Cardiac fibroblast (primary cell): ENCODE measurements at regions not wholly inside any gene's neighbourhood (a gene's known extent, or its start where the extent isn't known, plus 50 kb on each side); places are given as distances from the start of the nearest gene placed in this dataset.

Experiments
- DNase-seq, 2 donors: peaks; one replicate each; pipeline versions ENCODE4 v3.0.0 to v3.0.0-alpha.2; 2010; ENCODE audit warnings: low read depth in 2 of 2
- H3K4me3 ChIP-seq, 2 donors: replicated peaks in 1 of 2; 1 replicate in 1 of 2; 2 replicates in 1 of 2; pipeline ENCODE4 v1.5.1; 2011; ENCODE audit warnings: low read depth in 2 of 2, low read length in 2 of 2, mild to moderate bottlenecking in 2 of 2, moderate library complexity in 1 of 2
- TF ChIP-seq, protein P1 (sequence below): IDR thresholded peaks from one replicate; pipeline ENCODE4 v1.5.1; 2011; ENCODE audit warnings: low read depth, mild to moderate bottlenecking, low read length, inconsistent platforms

DNA sequence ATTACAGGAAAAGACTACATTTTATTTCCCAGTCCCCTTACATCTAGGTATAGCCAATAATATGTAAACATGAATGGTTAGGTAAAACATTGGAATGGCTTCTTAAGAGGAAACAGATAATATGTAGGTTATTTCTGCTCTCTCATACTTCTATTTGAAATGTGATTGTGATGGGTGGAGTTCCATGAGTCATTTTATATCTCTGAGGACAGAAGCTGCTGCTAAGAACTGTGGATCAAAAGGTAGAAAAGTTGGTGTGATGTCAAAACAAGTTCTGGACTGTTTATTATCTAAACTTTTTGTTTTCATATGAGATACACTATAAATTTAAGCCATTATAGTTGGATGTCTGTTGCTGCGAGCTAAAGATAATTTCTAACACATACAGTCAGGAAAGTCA is 799.4 kb upstream of the TENM4 start:
- no peak for DNase-seq
- TF ChIP-seq, protein P1, sequence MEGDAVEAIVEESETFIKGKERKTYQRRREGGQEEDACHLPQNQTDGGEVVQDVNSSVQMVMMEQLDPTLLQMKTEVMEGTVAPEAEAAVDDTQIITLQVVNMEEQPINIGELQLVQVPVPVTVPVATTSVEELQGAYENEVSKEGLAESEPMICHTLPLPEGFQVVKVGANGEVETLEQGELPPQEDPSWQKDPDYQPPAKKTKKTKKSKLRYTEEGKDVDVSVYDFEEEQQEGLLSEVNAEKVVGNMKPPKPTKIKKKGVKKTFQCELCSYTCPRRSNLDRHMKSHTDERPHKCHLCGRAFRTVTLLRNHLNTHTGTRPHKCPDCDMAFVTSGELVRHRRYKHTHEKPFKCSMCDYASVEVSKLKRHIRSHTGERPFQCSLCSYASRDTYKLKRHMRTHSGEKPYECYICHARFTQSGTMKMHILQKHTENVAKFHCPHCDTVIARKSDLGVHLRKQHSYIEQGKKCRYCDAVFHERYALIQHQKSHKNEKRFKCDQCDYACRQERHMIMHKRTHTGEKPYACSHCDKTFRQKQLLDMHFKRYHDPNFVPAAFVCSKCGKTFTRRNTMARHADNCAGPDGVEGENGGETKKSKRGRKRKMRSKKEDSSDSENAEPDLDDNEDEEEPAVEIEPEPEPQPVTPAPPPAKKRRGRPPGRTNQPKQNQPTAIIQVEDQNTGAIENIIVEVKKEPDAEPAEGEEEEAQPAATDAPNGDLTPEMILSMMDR, result no peak
- no peak overlapping the region for H3K4me3 ChIP-seq

DNA sequence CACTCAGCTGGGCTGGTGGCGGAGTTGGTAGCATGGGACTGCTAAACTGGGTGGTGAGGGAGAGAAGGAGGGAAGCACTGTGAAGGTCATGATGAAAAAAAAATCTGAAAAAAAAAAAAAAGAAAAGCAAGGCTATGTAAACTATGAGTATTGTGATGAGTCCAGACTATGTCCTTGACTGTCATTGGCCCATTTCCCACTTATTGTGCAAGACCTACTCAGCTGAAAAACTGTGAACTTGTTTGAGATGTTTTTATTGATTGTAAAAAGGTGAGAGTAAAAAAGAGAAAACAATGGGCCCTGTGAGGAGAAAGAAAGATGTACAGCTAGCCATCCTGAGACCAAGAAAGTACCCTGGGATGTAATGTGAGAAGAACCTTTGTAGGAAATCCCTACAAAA is 798.4 kb upstream of the TENM4 start:
- no peak overlapping the region for H3K4me3 ChIP-seq
- TF ChIP-seq, protein P1, result no peak
- DNase-seq, result peak in 1 of 2 donors; percentile 16

DNA sequence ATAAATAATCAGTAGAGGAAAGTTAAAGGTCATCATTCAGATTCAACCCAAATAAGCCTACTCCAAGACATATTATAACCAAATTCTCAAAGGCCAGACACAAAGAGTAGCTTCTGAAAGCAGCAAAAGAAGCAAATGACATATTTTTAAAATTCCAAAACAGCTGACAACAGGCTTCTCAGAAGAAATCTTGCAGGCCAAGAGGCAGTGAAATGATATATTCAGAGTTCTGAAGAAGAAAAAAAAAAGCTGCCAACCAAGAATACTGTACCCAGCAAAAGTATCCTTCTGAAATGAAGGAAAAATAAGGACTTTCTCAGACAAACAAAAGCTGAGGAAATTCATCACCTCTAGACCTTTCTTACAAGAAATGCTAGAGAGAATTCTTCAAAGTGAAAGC is 787.1 kb upstream of the TENM4 start:
- TF ChIP-seq, protein P1, result no peak
- H3K4me3 ChIP-seq, result no peak overlapping the region
- no peak for DNase-seq

DNA sequence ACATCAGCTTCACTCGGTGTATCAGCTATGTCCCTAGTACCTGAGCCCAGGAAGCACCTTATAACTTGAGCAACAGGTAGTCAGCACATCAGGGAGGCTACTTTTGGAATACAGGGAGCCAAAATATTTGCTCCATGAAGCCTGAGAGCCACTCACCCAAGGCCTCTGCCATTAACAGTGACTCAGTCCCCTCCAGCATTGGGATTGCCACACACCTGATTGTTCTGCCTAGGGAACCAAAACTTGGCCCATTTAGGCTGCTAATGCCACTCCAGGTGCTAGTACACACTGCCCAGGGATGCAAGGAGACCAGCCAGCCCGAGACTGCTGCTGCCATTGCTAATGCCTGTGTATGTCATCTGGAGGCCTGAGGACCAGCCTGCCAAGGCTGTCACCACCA is 773.6 kb upstream of the TENM4 start:
- no peak for DNase-seq
- TF ChIP-seq, protein P1, result no peak
- H3K4me3 ChIP-seq, result no peak overlapping the region

DNA sequence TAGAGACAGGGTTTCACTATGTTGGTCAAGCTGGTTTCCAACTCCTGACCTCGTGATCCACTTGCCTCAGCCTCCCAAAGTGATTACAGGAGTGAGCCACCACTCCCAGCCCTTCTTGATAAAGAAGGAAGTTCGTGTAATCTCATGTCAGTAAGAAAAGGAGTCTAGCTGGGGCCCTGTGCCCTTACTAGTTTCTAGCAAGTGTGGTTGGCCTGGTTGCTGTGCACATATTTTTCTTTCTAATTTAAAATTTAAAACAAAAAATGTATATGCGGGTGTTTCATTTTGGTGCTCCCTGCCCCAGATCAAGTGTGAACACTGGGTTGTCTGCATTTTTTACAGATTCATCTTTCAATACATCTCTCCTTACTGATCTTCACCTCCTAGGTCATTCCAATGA is 770.8 kb upstream of the TENM4 start:
- TF ChIP-seq, protein P1, result no peak
- DNase-seq, result no peak
- H3K4me3 ChIP-seq, result no peak overlapping the region

DNA sequence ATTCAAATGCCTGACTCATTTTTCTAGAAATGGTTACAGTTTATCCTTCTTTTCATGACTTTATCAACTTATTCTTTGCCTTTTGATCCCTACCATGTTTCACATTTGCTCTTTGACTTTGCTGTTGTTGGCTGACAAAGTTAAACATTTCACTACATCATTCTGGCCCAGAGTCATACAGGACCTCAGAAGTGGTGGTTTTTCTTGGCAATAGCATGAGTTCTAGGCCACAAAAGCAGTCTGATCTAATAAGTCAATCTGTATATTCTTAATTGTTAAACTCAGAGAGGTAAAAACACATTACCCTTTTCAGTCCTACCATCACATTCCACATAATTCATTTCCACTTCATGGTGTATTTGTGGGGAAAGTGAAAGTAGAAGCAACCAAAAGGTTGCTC is 763.2 kb upstream of the TENM4 start:
- no peak overlapping the region for H3K4me3 ChIP-seq
- TF ChIP-seq, protein P1, result no peak
- no peak for DNase-seq

DNA sequence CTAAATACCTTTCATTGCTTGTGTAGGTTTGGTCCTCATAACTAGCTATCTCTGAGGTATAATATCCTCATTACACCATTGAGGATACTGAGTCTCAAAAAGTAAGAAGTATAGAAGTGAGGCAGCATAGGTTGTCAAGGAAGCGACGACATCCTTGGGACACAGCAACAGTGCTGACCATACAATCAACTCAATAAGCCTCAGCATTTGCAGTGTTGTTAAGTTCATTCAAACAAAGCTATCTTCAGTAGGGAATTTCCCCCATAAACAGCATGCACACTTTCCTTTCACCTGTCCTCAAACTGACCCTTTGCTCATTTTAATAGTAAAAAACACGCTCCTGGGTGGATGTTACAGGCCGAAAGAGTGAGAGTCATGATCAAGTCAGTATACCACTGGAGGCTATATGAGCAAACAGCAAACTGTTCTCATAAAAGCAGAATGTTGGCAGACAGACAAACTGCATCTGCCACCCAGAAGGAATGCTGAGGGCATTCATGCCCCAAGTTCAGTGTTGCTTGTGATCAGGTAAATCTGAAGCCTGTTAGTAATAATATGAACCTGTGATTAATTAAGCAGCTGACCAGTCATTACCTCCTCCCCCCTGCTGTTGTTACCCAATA is 756.2 kb upstream of the TENM4 start:
- TF ChIP-seq, protein P1, result no peak
- DNase-seq, result no peak

More for the DNA sequence above, 756.2 kb upstream of the TENM4 start:
- H3K4me3 ChIP-seq, result no peak overlapping the region
